Activated CD4-positive, alpha-beta T cell treated with anti-CD3 and anti-CD28 coated beads for 36 hours (primary cell): ENCODE measurements at regions not wholly inside any gene's neighbourhood (a gene's known extent, or its start where the extent isn't known, plus 50 kb on each side); places are given as distances from the start of the nearest gene placed in this dataset.

Experiments used
- ATAC-seq: fragments of 200-7000 bp; cut with Tn5 transposase; one replicate; pipeline ENCODE4 v1.10.0; 2021; ENCODE audit warnings: mild to moderate bottlenecking, moderate library complexity
- CTCF ChIA-PET: fragments of 350-600 bp; sonication (Branson Sonifier 250); formaldehyde crosslinking; loops from one replicate; lab custom pipeline; 2021; ENCODE audit warnings: antibody characterized with exemption; lab: Charles Lee
- POLR2A ChIA-PET: fragments of 350-600 bp; sonication (Branson Sonifier 250); formaldehyde crosslinking; loops from one replicate; lab custom pipeline; 2021; ENCODE audit warnings: antibody characterized with exemption, inconsistent platforms; lab: Charles Lee
- DNase-seq: peaks from one replicate; pipeline ENCODE4 v3.0.0-alpha.2; 2020
- H3K27ac Mint-ChIP-seq: one replicate; pipeline ENCODE4 v1.8.0; 2021; ENCODE audit warnings: mixed read lengths
- H3K27me3 Mint-ChIP-seq: one replicate; pipeline ENCODE4 v1.8.0; 2021; ENCODE audit warnings: mixed read lengths
- H3K36me3 Mint-ChIP-seq: one replicate; pipeline ENCODE4 v1.8.0; 2021; ENCODE audit warnings: low read depth, mixed read lengths
- H3K4me1 Mint-ChIP-seq: one replicate; pipeline ENCODE4 v1.8.0; 2021; ENCODE audit warnings: mixed read lengths
- H3K4me3 Mint-ChIP-seq: one replicate; pipeline ENCODE4 v1.8.0; 2021; ENCODE audit warnings: mild to moderate bottlenecking, moderate library complexity, mixed read lengths
- H3K9me3 Mint-ChIP-seq: one replicate; pipeline ENCODE4 v1.8.0; 2021; ENCODE audit warnings: low read depth, mixed read lengths
- intact Hi-C, 2 experiments: fragments of 100-400 bp; cut with DNase I in 1 of 2; cut with micrococcal nuclease in 1 of 2; formaldehyde crosslinking; loops; one replicate each; pipeline versions ENCODE4 v1.14.2 to v1.15.1; 2022 to 2024; cut with DNase I, micrococcal nuclease

- no peak overlapping the region for H3K27ac Mint-ChIP-seq
- ChIA-PET POLR2A (no interaction called here), CTCF (no interaction called here)
- intact Hi-C loops, result no loop called here
- H3K9me3 Mint-ChIP-seq, result no peaks in the 10 kb centered on the region
- H3K4me1 Mint-ChIP-seq, result no peaks in the 10 kb centered on the region
- ATAC-seq (no peak), DNase-seq (no peak)
- no peaks in the 10 kb centered on the region for H3K36me3 Mint-ChIP-seq
- no peak overlapping the region for H3K4me3 Mint-ChIP-seq
- H3K27me3 Mint-ChIP-seq, result peaks cover 4% of the 10 kb centered on the region
Observed at GRCh38 chr6:88558981-88559380, 392.8 kb upstream of the CNR1 start.

- no peak for ATAC-seq
- Mint-ChIP-seq H3K9me3 (no peaks in the 10 kb centered on the region), H3K27ac (no peak overlapping the region), H3K4me3 (no peak overlapping the region), H3K4me1 (no peaks in the 10 kb centered on the region), H3K36me3 (no peaks in the 10 kb centered on the region), H3K27me3 (peaks cover 8% of the 10 kb centered on the region)
- CTCF ChIA-PET, result no interaction called here
- POLR2A ChIA-PET, result no interaction called here
- no peak for DNase-seq
- intact Hi-C loops, result no loop called here
Observed at GRCh38 chr6:88556663-88557062, 390.5 kb upstream of the CNR1 start.

- no peak overlapping the region for H3K4me3 Mint-ChIP-seq
- peaks cover 2% of the 10 kb centered on the region for H3K9me3 Mint-ChIP-seq
- intact Hi-C loops, result no loop called here
- peaks cover 13% of the 10 kb centered on the region for H3K27me3 Mint-ChIP-seq
- POLR2A ChIA-PET, result no interaction called here
- ATAC-seq, result no peak
- no peaks in the 10 kb centered on the region for H3K36me3 Mint-ChIP-seq
- CTCF ChIA-PET, result interaction anchor here (0.7 kb wide), 1 partner anchor 9 kb away, joined by 3 read pairs; no protein-coding TSS in a partner anchor
- no peak for DNase-seq
- no peak overlapping the region for H3K27ac Mint-ChIP-seq
- peaks cover 5% of the 10 kb centered on the region for H3K4me1 Mint-ChIP-seq
Observed at GRCh38 chr6:88548891-88549505, 382.9 kb upstream of the CNR1 start.

- Mint-ChIP-seq H3K4me1 (peaks cover 5% of the 10 kb centered on the region), H3K9me3 (peaks cover 2% of the 10 kb centered on the region), H3K36me3 (no peaks in the 10 kb centered on the region), H3K27me3 (peaks cover 11% of the 10 kb centered on the region), H3K4me3 (no peak overlapping the region), H3K27ac (no peak overlapping the region)
- ChIA-PET CTCF (interaction anchor here (0.6 kb wide), 1 partner anchor 1129 kb away, joined by 3 read pairs; no protein-coding TSS in a partner anchor), POLR2A (no interaction called here)
- DNase-seq (no peak), ATAC-seq (peak; percentile 79)
- intact Hi-C loops, result no loop called here
Observed at GRCh38 chr6:88547768-88548167, 381.6 kb upstream of the CNR1 start.

GRCh38 chr6:88545991-88546390, 379.8 kb upstream of the CNR1 start:
- no peak overlapping the region for H3K27ac Mint-ChIP-seq
- intact Hi-C loops, result no loop called here
- H3K27me3 Mint-ChIP-seq, result peaks cover 9% of the 10 kb centered on the region
- no peak for ATAC-seq
- CTCF ChIA-PET, result interaction anchor here (0.8 kb wide), 1 partner anchor 9 kb away, joined by 3 read pairs; no protein-coding TSS in a partner anchor
- no peaks in the 10 kb centered on the region for H3K36me3 Mint-ChIP-seq
- POLR2A ChIA-PET, result no interaction called here
- no peak for DNase-seq
- no peak overlapping the region for H3K4me3 Mint-ChIP-seq
- H3K9me3 Mint-ChIP-seq, result peaks cover 2% of the 10 kb centered on the region
- H3K4me1 Mint-ChIP-seq, result peaks cover 5% of the 10 kb centered on the region

GRCh38 chr6:88544986-88545612, 379.0 kb upstream of the CNR1 start:
- peaks cover 5% of the 10 kb centered on the region for H3K4me1 Mint-ChIP-seq
- intact Hi-C loops, result no loop called here
- H3K27me3 Mint-ChIP-seq, result peaks cover 9% of the 10 kb centered on the region
- ChIA-PET POLR2A (no interaction called here), CTCF (interaction anchor here (0.5 to 0.8 kb wide), 2 partner anchors 10 to 1659 kb away, joined by 3 read pairs; no protein-coding TSS in a partner anchor)
- no peaks in the 10 kb centered on the region for H3K36me3 Mint-ChIP-seq
- H3K27ac Mint-ChIP-seq, result no peak overlapping the region
- no peak for ATAC-seq
- no peak overlapping the region for H3K4me3 Mint-ChIP-seq
- DNase-seq, result no peak
- H3K9me3 Mint-ChIP-seq, result peaks cover 2% of the 10 kb centered on the region

GRCh38 chr6:88539295-88539764, 373.2 kb upstream of the CNR1 start:
- intact Hi-C loops, result no loop called here
- POLR2A ChIA-PET, result no interaction called here
- Mint-ChIP-seq H3K27ac (no peak overlapping the region), H3K4me3 (no peak overlapping the region), H3K27me3 (peaks cover 18% of the 10 kb centered on the region), H3K4me1 (no peaks in the 10 kb centered on the region), H3K9me3 (no peaks in the 10 kb centered on the region), H3K36me3 (no peaks in the 10 kb centered on the region)
- DNase-seq (no peak), ATAC-seq (no peak)
- CTCF ChIA-PET, result interaction anchor here (0.6 to 0.8 kb wide), 2 partner anchors 10 to 1460 kb away, joined by 3 read pairs; no protein-coding TSS in a partner anchor

- ChIA-PET CTCF (no interaction called here), POLR2A (no interaction called here)
- Mint-ChIP-seq H3K4me3 (no peak overlapping the region), H3K4me1 (no peaks in the 10 kb centered on the region), H3K36me3 (no peaks in the 10 kb centered on the region), H3K9me3 (no peaks in the 10 kb centered on the region), H3K27ac (no peak overlapping the region), H3K27me3 (peaks cover 18% of the 10 kb centered on the region)
- intact Hi-C loops, result no loop called here
- DNase-seq, result no peak
- no peak for ATAC-seq
Observed at GRCh38 chr6:88538840-88539239, 372.7 kb upstream of the CNR1 start.

- POLR2A ChIA-PET, result no interaction called here
- Mint-ChIP-seq H3K4me1 (no peaks in the 10 kb centered on the region), H3K36me3 (no peaks in the 10 kb centered on the region), H3K4me3 (no peak overlapping the region), H3K27me3 (peaks cover 20% of the 10 kb centered on the region), H3K27ac (no peak overlapping the region), H3K9me3 (no peaks in the 10 kb centered on the region)
- DNase-seq, result peak; percentile 18
- intact Hi-C loops, result no loop called here
- no peak for ATAC-seq
- CTCF ChIA-PET, result no interaction called here
Observed at GRCh38 chr6:88538130-88538706, 372.1 kb upstream of the CNR1 start.

GRCh38 chr6:88536071-88536625, 370.0 kb upstream of the CNR1 start:
- ATAC-seq (no peak), DNase-seq (no peak)
- Mint-ChIP-seq H3K4me3 (no peak overlapping the region), H3K4me1 (no peaks in the 10 kb centered on the region), H3K36me3 (no peaks in the 10 kb centered on the region), H3K27ac (no peak overlapping the region), H3K9me3 (no peaks in the 10 kb centered on the region), H3K27me3 (peaks cover 21% of the 10 kb centered on the region)
- ChIA-PET POLR2A (no interaction called here), CTCF (no interaction called here)
- intact Hi-C loops, result no loop called here

- ATAC-seq (no peak), DNase-seq (no peak)
- Mint-ChIP-seq H3K36me3 (no peaks in the 10 kb centered on the region), H3K27ac (no peak overlapping the region), H3K4me3 (no peak overlapping the region), H3K4me1 (no peaks in the 10 kb centered on the region), H3K27me3 (peaks cover 21% of the 10 kb centered on the region), H3K9me3 (no peaks in the 10 kb centered on the region)
- intact Hi-C loops, result no loop called here
- ChIA-PET POLR2A (no interaction called here), CTCF (no interaction called here)
Observed at GRCh38 chr6:88535306-88535705, 369.2 kb upstream of the CNR1 start.
